ENCODE measurements at regions not wholly inside any gene's neighbourhood (a gene's known extent, or its start where the extent isn't known, plus 50 kb on each side); places are given as distances from the start of the nearest gene placed in this dataset.
"Not testable (repeated sequence)": the region's sequence is repeated elsewhere in the genome, so short reads cannot be mapped to it uniquely, and the experiment has no call there.

- DNase-seq (no peak), ATAC-seq (no peak)
- Histone ChIP-seq H3K4me1 (ENCODE audit: control insufficient read depth, insufficient read depth, low read length) (no peaks in the 10 kb centered on the region), H3K27ac (ENCODE audit: low read length) (no peak overlapping the region), H3K4me3 (ENCODE audit: low read length) (no peak overlapping the region), H3K27me3 (ENCODE audit: control insufficient read depth, insufficient read depth) (no peaks in the 10 kb centered on the region), H3K9me3 (ENCODE audit: control insufficient read depth, low read length) (no peaks in the 10 kb centered on the region)
- WGBS: 92% methylated on average over 5 of the region's 5 CpGs
- intact Hi-C loops (cut with DNase I): no loop called here
Measured at GRCh38 chr12:5280086-5280485, 151.8 kb upstream of the NTF3 start.

DNA sequence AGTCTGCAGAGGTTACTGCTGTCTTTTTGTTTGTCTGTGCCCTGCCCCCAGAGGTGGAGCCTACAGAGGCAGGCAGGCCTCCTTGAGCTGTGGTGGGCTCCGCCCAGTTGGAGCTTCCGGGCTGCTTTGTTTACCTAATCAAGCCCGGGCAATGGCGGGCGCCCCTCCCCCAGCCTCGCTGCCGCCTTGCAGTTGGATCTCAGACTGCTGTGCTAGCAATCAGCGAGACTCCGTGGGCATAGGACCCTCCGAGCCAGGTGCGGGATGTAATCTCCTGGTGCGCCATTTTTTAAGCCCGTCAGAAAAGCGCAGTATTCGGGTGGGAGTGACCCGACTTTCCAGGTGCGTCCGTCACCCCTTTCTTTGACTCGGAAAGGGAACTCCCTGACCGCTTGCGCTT is 141.5 kb upstream of the NTF3 start:
- 77% methylated on average over 21 of the region's 21 CpGs for WGBS
- H3K4me3 ChIP-seq (ENCODE audit: low read length); DNase-seq; H3K9me3 ChIP-seq (ENCODE audit: control insufficient read depth, low read length); H3K27ac ChIP-seq (ENCODE audit: low read length); ATAC-seq; intact Hi-C loops (cut with DNase I); H3K27me3 ChIP-seq (ENCODE audit: control insufficient read depth, insufficient read depth); H3K4me1 ChIP-seq (ENCODE audit: control insufficient read depth, insufficient read depth, low read length): not testable (repeated sequence)

GRCh38 chr12:5292651-5293050 is 139.3 kb upstream of the NTF3 start:
- Histone ChIP-seq H3K27ac (ENCODE audit: low read length) (no peak overlapping the region), H3K4me3 (ENCODE audit: low read length) (no peak overlapping the region), H3K9me3 (ENCODE audit: control insufficient read depth, low read length) (no peaks in the 10 kb centered on the region), H3K4me1 (ENCODE audit: control insufficient read depth, insufficient read depth, low read length) (no peaks in the 10 kb centered on the region), H3K27me3 (ENCODE audit: control insufficient read depth, insufficient read depth) (no peaks in the 10 kb centered on the region)
- WGBS: 84% methylated on average over 5 of the region's 5 CpGs
- ATAC-seq: no peak
- no peak for DNase-seq
- intact Hi-C loops (cut with DNase I): no loop called here

DNA sequence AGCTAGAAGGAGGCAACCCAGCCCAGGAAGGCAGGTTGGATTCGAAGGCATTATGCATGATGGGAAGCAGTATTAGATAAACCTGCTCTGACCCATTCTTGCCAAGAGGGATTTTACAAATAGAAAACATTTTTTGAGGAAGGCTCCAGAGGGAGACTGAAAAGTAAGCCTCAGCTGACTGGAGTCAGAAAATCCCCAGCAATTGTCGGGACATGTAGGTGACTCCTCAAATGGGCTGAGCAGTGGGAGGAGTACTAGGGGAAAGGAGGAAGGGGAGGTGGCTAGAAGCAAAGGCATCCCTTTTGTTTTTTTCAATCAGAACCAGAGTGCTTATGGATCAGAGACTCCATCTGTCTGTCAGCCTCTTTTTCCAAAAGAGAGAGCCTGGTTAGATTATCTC is 138.1 kb upstream of the NTF3 start:
- ATAC-seq: no peak

DNA sequence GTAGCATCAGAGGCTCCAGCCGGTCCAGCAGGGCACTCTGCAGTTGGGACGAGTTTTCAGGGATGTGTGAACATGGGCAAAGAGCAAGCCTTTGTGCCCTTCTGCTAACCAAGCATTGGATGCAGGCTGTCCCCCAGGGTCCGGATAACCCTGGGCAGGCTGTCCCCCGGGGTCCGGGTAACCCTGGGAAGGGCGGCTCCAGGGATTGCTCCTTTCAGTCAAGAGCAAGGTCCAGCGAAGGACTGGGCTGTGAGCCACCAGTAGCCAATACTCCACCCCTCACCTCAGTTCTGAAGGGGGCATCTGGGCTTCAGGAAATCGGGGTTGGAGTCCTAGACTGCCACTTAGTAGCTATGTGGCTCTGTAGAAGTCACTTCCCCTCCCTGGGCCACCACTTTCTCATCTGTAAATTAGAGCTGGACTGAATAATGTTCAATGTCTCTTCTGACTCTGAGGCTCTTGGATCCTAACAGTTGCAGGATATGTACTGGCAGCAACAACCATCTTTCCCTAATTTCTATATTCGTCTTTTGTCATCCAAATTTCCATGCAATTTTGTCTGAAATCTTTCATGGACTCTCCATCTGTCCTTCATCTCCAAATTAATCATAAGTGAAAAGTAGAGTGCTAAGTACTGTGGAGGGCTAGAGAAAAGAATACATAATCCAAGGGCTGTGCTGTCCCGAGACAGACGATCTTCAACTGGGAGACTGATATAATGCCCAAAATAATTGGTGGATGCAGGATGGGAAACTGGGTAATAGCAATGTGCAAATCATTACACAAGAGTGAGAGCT is 137.4 kb upstream of the NTF3 start:
- Histone ChIP-seq H3K27me3 (ENCODE audit: control insufficient read depth, insufficient read depth) (no peaks in the 10 kb centered on the region), H3K9me3 (ENCODE audit: control insufficient read depth, low read length) (no peaks in the 10 kb centered on the region), H3K27ac (ENCODE audit: low read length) (no peak overlapping the region), H3K4me1 (ENCODE audit: control insufficient read depth, insufficient read depth, low read length) (no peaks in the 10 kb centered on the region), H3K4me3 (ENCODE audit: low read length) (no peak overlapping the region)
- ATAC-seq: no peak
- no peak for DNase-seq
- 85% methylated on average over 11 of the region's 11 CpGs for WGBS
- intact Hi-C loops (cut with DNase I): no loop called here

More for the DNA sequence above, 138.1 kb upstream of the NTF3 start:
- intact Hi-C loops (cut with DNase I): no loop called here
- H3K4me3 ChIP-seq (ENCODE audit: low read length): no peak overlapping the region
- no peaks in the 10 kb centered on the region for H3K4me1 ChIP-seq (ENCODE audit: control insufficient read depth, insufficient read depth, low read length)
- no peaks in the 10 kb centered on the region for H3K27me3 ChIP-seq (ENCODE audit: control insufficient read depth, insufficient read depth)
- no peaks in the 10 kb centered on the region for H3K9me3 ChIP-seq (ENCODE audit: control insufficient read depth, low read length)
- H3K27ac ChIP-seq (ENCODE audit: low read length): no peak overlapping the region
- DNase-seq: no peak
- WGBS: 83% methylated on average over 2 of the region's 2 CpGs

DNA sequence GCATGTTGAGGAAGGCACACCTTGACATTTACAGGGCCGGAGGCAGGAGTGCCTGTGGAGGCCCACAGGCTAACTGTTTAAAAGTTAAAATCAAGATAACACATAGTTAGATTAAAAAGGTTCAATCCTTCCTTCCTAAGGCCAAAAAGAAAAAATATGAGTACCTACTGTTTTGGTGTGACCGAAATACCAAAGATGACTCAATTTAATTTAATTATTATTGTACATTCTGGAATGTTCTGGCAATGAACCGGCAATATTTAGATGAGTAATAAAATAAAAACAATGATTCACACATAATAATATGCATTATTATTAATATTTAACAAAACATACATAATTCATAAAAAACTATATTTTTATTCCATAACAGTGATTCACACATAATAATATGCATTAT is 136.8 kb upstream of the NTF3 start:
- Histone ChIP-seq H3K27me3 (ENCODE audit: control insufficient read depth, insufficient read depth) (no peaks in the 10 kb centered on the region), H3K4me3 (ENCODE audit: low read length) (no peak overlapping the region), H3K27ac (ENCODE audit: low read length) (no peak overlapping the region), H3K4me1 (ENCODE audit: control insufficient read depth, insufficient read depth, low read length) (no peaks in the 10 kb centered on the region), H3K9me3 (ENCODE audit: control insufficient read depth, low read length) (no peaks in the 10 kb centered on the region)
- no peak for ATAC-seq
- WGBS: 89% methylated on average over 3 of the region's 3 CpGs
- DNase-seq: no peak
- intact Hi-C loops (cut with DNase I): no loop called here

GRCh38 chr12:5295996-5296395 is 135.9 kb upstream of the NTF3 start:
- WGBS: 86% methylated on average over 2 of the region's 2 CpGs
- H3K4me1 ChIP-seq (ENCODE audit: control insufficient read depth, insufficient read depth, low read length): no peaks in the 10 kb centered on the region
- ATAC-seq (no peak), DNase-seq (no peak)
- H3K27me3 ChIP-seq (ENCODE audit: control insufficient read depth, insufficient read depth): no peaks in the 10 kb centered on the region
- H3K27ac ChIP-seq (ENCODE audit: low read length): no peak overlapping the region
- H3K9me3 ChIP-seq (ENCODE audit: control insufficient read depth, low read length): no peaks in the 10 kb centered on the region
- intact Hi-C loops (cut with DNase I): no loop called here
- no peak overlapping the region for H3K4me3 ChIP-seq (ENCODE audit: low read length)

- intact Hi-C loops (cut with DNase I): no loop called here
- H3K27me3 ChIP-seq (ENCODE audit: control insufficient read depth, insufficient read depth): no peaks in the 10 kb centered on the region
- H3K4me1 ChIP-seq (ENCODE audit: control insufficient read depth, insufficient read depth, low read length): no peaks in the 10 kb centered on the region
- H3K9me3 ChIP-seq (ENCODE audit: control insufficient read depth, low read length): no peaks in the 10 kb centered on the region
- no peak for DNase-seq
- H3K27ac ChIP-seq (ENCODE audit: low read length): no peak overlapping the region
- no peak for ATAC-seq
- no peak overlapping the region for H3K4me3 ChIP-seq (ENCODE audit: low read length)
Measured at GRCh38 chr12:5301539-5301938, 130.4 kb upstream of the NTF3 start.

- Histone ChIP-seq H3K9me3 (ENCODE audit: control insufficient read depth, low read length) (no peaks in the 10 kb centered on the region), H3K27me3 (ENCODE audit: control insufficient read depth, insufficient read depth) (no peaks in the 10 kb centered on the region), H3K4me3 (ENCODE audit: low read length) (no peak overlapping the region), H3K27ac (ENCODE audit: low read length) (no peak overlapping the region), H3K4me1 (ENCODE audit: control insufficient read depth, insufficient read depth, low read length) (no peaks in the 10 kb centered on the region)
- WGBS: 64% methylated on average over 7 of the region's 7 CpGs
- ATAC-seq: peak in 1 of 2 donors; percentile 33
- peak; percentile 32 to 70 (median 51) for DNase-seq
- intact Hi-C loops (cut with DNase I): no loop called here
Measured at GRCh38 chr12:5305425-5305824, 126.5 kb upstream of the NTF3 start.

GRCh38 chr12:5305886-5306545 is 125.9 kb upstream of the NTF3 start:
- Histone ChIP-seq H3K27ac (ENCODE audit: low read length) (no peak overlapping the region), H3K27me3 (ENCODE audit: control insufficient read depth, insufficient read depth) (no peaks in the 10 kb centered on the region), H3K4me3 (ENCODE audit: low read length) (no peak overlapping the region), H3K9me3 (ENCODE audit: control insufficient read depth, low read length) (no peaks in the 10 kb centered on the region), H3K4me1 (ENCODE audit: control insufficient read depth, insufficient read depth, low read length) (no peaks in the 10 kb centered on the region)
- ATAC-seq (no peak), DNase-seq (no peak)
- intact Hi-C loops (cut with DNase I): no loop called here
- 60% methylated on average over 4 of the region's 4 CpGs for whole genome bisulfite sequencing

GRCh38 chr12:5307065-5307464 is 124.8 kb upstream of the NTF3 start:
- no peaks in the 10 kb centered on the region for H3K9me3 ChIP-seq (ENCODE audit: control insufficient read depth, low read length)
- H3K27ac ChIP-seq (ENCODE audit: low read length): no peak overlapping the region
- H3K4me1 ChIP-seq (ENCODE audit: control insufficient read depth, insufficient read depth, low read length): no peaks in the 10 kb centered on the region
- no peaks in the 10 kb centered on the region for H3K27me3 ChIP-seq (ENCODE audit: control insufficient read depth, insufficient read depth)
- 64% methylated on average over 3 of the region's 3 CpGs for WGBS
- DNase-seq (no peak), ATAC-seq (no peak)
- intact Hi-C loops (cut with DNase I): no loop called here
- no peak overlapping the region for H3K4me3 ChIP-seq (ENCODE audit: low read length)
